A549 (cell line): ENCODE measurements at regions not wholly inside any gene's neighbourhood (a gene's known extent, or its start where the extent isn't known, plus 50 kb on each side); places are given as distances from the start of the nearest gene placed in this dataset.

Experiments used
- ATAC-seq, 2 experiments: fragments of 200-7000 bp in 1 of 2; fragments of >200 bp in 1 of 2; cut with Nextera tagmentation in 1 of 2; cut with Tn5 transposase in 1 of 2; 3 replicates each; pipeline versions ENCODE4 v1.8.0 to v1.9.1; 2018 to 2020; ENCODE audit warnings: mild to moderate bottlenecking in 1 of 2, moderate library complexity in 1 of 2
- CTCF ChIA-PET: fragments of 300-600 bp; sonication (Branson Sonifier 250); formaldehyde crosslinking; extraction: SDS; loops from one replicate; lab custom pipeline; 2021; ENCODE audit warnings: antibody characterized with exemption, inconsistent platforms; lab: Yijun Ruan, JAX
- POLR2A ChIA-PET: fragments of 350-600 bp; formaldehyde crosslinking; extraction: SDS; loops from one replicate; lab custom pipeline; 2021; ENCODE audit warnings: antibody characterized with exemption, inconsistent platforms; lab: Yijun Ruan, JAX
- DNase-seq, 2 experiments: peaks; one replicate each; pipeline versions ENCODE4 v3.0.0 to v3.0.0-alpha.2; 2011 to 2016; ENCODE audit warnings: low read depth in 1 of 2, low spot score in 1 of 2
- FAIRE-seq: peaks from 2 replicates; lab custom pipeline; 2011; peaks lifted over from hg19 to GRCh38; lab: Jason Lieb, UNC
- H3K27ac ChIP-seq, 2 experiments: fragments of >200 bp; sonication (Bioruptor Twin); formaldehyde crosslinking; 3 replicates each; pipeline ENCODE4 v1.5.1; 2016 to 2017
- H3K4me1 ChIP-seq: fragments of >200 bp; sonication (Bioruptor Twin); formaldehyde crosslinking; 3 replicates; pipeline ENCODE4 v1.6.1; 2016
- H3K4me2 ChIP-seq: fragments of >200 bp; sonication (Bioruptor Twin); formaldehyde crosslinking; 3 replicates; pipeline ENCODE4 v1.6.1; 2016
- H3K4me3 ChIP-seq: fragments of >200 bp; sonication (Bioruptor Twin); formaldehyde crosslinking; 3 replicates; pipeline ENCODE4 v1.5.1; 2016
- H3K9me3 ChIP-seq: fragments of >200 bp; sonication (Bioruptor Twin); formaldehyde crosslinking; 3 replicates; pipeline ENCODE4 v1.6.1; 2016
- CHD2 ChIP-seq: fragments of 150-350 bp; IDR thresholded peaks from 2 replicates; pipeline ENCODE4 v1.6.1; 2014; ENCODE audit warnings: low read length; ENCODE audit not compliant: partially characterized antibody
- CTCF ChIP-seq: fragments of >200 bp; sonication (Bioruptor Twin); formaldehyde crosslinking; IDR thresholded peaks from 3 replicates; pipeline ENCODE4 v1.5.1; 2016
- EP300 ChIP-seq, 2 experiments: fragments of >200 bp; sonication (Bioruptor Twin); formaldehyde crosslinking; IDR thresholded peaks; 2 replicates in 1 of 2; 3 replicates in 1 of 2; pipeline ENCODE4 v1.6.1; 2016 to 2017
- ESRRA ChIP-seq: fragments of 150-350 bp; IDR thresholded peaks from 2 replicates; pipeline ENCODE4 v1.6.1; 2014; ENCODE audit warnings: mild to moderate bottlenecking, low read length, borderline replicate concordance
- HOXA7 ChIP-seq: fragments of 250-450 bp; sonication (Bioruptor Pico); IDR thresholded peaks from 2 replicates; pipeline ENCODE4 v1.5.0; 2020; ENCODE audit warnings: mild to moderate bottlenecking, moderate library complexity
- HOXB13 ChIP-seq: fragments of 250-450 bp; sonication (Bioruptor Pico); IDR thresholded peaks from 2 replicates; pipeline ENCODE4 v1.5.0; 2020; ENCODE audit warnings: low read depth, mild to moderate bottlenecking, moderate library complexity
- HOXB5 ChIP-seq: fragments of 250-450 bp; sonication (Bioruptor Pico); IDR thresholded peaks from 2 replicates; pipeline ENCODE4 v1.5.0; 2020; ENCODE audit warnings: mild to moderate bottlenecking, moderate library complexity
- JUN ChIP-seq, 2 experiments: fragments of >200 bp; sonication (Bioruptor Twin); formaldehyde crosslinking; IDR thresholded peaks; 2 replicates in 1 of 2; 3 replicates in 1 of 2; pipeline ENCODE4 v1.6.1; 2016 to 2017
- NFE2L2 ChIP-seq: fragments of 150-350 bp; conservative IDR thresholded peaks from 2 replicates; pipeline ENCODE4 v1.6.1; 2014; ENCODE audit warnings: low read length
- PBX3 ChIP-seq: IDR thresholded peaks from 2 replicates; pipeline ENCODE4 v1.6.1; 2012
- PHF8 ChIP-seq: fragments of 200-600 bp; sonication (generic); IDR thresholded peaks from 2 replicates; pipeline ENCODE4 v1.6.1; 2016; ENCODE audit warnings: low read depth, mild to moderate bottlenecking, antibody characterized with exemption, moderate library complexity, borderline replicate concordance
- RAD21 ChIP-seq, 2 experiments: fragments of >200 bp in 1 of 2; sonication (Bioruptor Twin) in 1 of 2; formaldehyde crosslinking in 1 of 2; IDR thresholded peaks in 1 of 2; conservative IDR thresholded peaks in 1 of 2; 2 replicates in 1 of 2; 3 replicates in 1 of 2; pipeline ENCODE4 v1.6.1; 2012 to 2018; ENCODE audit warnings: inconsistent platforms in 1 of 2
- SMC3 ChIP-seq: fragments of >200 bp; sonication (Bioruptor Twin); formaldehyde crosslinking; IDR thresholded peaks from 3 replicates; pipeline ENCODE4 v1.6.1; 2018; ENCODE audit warnings: inconsistent platforms
- USF2 ChIP-seq: fragments of 450-650 bp; IDR thresholded peaks from 2 replicates; pipeline ENCODE4 v1.6.1; 2014; ENCODE audit warnings: antibody characterized with exemption
- WGBS: methylation state at CpG from one replicate; pipeline ENCODE4 v1.1.6; 2017; ENCODE audit errors: missing lambda C conversion rate; 5-methylcytosine and 5-hydroxymethylcytosine counted together
- TF ChIP-seq, protein P1 (sequence below): fragments of 200-600 bp; sonication (generic); IDR thresholded peaks from 2 replicates; pipeline ENCODE4 v1.6.1; 2016; ENCODE audit warnings: antibody characterized with exemption, mild to moderate bottlenecking, moderate library complexity

- FAIRE-seq = no peak
- ChIA-PET POLR2A (no interaction called here), CTCF (no interaction called here)
- Histone ChIP-seq H3K4me1 (no peaks in the 10 kb centered on the region), H3K4me2 (no peak overlapping the region), H3K4me3 (no peak overlapping the region), H3K9me3 (no peaks in the 10 kb centered on the region), H3K27ac (no peak overlapping the region)
- no peak for ATAC-seq
- TF ChIP-seq HOXA7 (CRISPR knock-in tag) (no peak), ESRRA (no peak), SMC3 (no peak), HOXB13 (CRISPR knock-in tag) (no peak), JUN (IDR thresholded peaks at IDR 0.05) (no peak), CHD2 (no peak), HOXB5 (CRISPR knock-in tag) (no peak), PHF8 (no peak), CTCF (no peak), EP300 (IDR thresholded peaks at IDR 0.05) (no peak), PBX3 (no peak)
- TF ChIP-seq, protein P1, sequence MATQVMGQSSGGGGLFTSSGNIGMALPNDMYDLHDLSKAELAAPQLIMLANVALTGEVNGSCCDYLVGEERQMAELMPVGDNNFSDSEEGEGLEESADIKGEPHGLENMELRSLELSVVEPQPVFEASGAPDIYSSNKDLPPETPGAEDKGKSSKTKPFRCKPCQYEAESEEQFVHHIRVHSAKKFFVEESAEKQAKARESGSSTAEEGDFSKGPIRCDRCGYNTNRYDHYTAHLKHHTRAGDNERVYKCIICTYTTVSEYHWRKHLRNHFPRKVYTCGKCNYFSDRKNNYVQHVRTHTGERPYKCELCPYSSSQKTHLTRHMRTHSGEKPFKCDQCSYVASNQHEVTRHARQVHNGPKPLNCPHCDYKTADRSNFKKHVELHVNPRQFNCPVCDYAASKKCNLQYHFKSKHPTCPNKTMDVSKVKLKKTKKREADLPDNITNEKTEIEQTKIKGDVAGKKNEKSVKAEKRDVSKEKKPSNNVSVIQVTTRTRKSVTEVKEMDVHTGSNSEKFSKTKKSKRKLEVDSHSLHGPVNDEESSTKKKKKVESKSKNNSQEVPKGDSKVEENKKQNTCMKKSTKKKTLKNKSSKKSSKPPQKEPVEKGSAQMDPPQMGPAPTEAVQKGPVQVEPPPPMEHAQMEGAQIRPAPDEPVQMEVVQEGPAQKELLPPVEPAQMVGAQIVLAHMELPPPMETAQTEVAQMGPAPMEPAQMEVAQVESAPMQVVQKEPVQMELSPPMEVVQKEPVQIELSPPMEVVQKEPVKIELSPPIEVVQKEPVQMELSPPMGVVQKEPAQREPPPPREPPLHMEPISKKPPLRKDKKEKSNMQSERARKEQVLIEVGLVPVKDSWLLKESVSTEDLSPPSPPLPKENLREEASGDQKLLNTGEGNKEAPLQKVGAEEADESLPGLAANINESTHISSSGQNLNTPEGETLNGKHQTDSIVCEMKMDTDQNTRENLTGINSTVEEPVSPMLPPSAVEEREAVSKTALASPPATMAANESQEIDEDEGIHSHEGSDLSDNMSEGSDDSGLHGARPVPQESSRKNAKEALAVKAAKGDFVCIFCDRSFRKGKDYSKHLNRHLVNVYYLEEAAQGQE = no peak
- DNase-seq = no peak
These were observed 103.4 kb downstream of the TUSC7 start for GRCh38 chr3:116812949-116813348.

- no peak overlapping the region for H3K27ac ChIP-seq
- 0% methylated on average over 1 of the region's 1 CpG for WGBS
- no peak overlapping the region for H3K4me3 ChIP-seq
- no peak overlapping the region for H3K4me2 ChIP-seq
- H3K9me3 ChIP-seq = no peaks in the 10 kb centered on the region
- ChIA-PET CTCF (no interaction called here), POLR2A (no interaction called here)
- no peaks in the 10 kb centered on the region for H3K4me1 ChIP-seq
- no peak for FAIRE-seq
- no peak for DNase-seq
- ATAC-seq = no peak
- TF ChIP-seq NFE2L2 (no peak), USF2 (no peak), RAD21 (conservative IDR thresholded peaks at IDR 0.05 in 1 of 2, IDR thresholded peaks at IDR 0.05 in 1 of 2) (no peak)
These were observed 105.7 kb downstream of the TUSC7 start for GRCh38 chr3:116815321-116815720.
